ENCODE measurements at regions not wholly inside any gene's neighbourhood (a gene's known extent, or its start where the extent isn't known, plus 50 kb on each side); places are given as distances from the start of the nearest gene placed in this dataset.

- ATAC-seq (no peak), DNase-seq (no peak)
- 79 to 84% (median 83%) methylated on average over 3 of the region's 3 CpGs for WGBS, 3 donors
- intact Hi-C loops (cut with DNase I), result no loop called here
- H3K27me3 ChIP-seq (ENCODE audit: insufficient read depth in 3 of 3, low read length in 2 of 3), result no peaks in the 10 kb centered on the region
- no peak for TF ChIP-seq CTCF (IDR thresholded peaks at IDR 0.05)
- no peak overlapping the region for H3K4me3 ChIP-seq
- no peaks in the 10 kb centered on the region for H3K36me3 ChIP-seq (ENCODE audit: insufficient read depth in 1 of 2, low read depth in 1 of 2)
- H3K9me3 ChIP-seq, result peaks cover 9% of the 10 kb centered on the region
- H3K4me1 ChIP-seq, result no peaks in the 10 kb centered on the region
- no peak overlapping the region for H3K27ac ChIP-seq
Observed at GRCh38 chr6:48403587-48403986, 292.6 kb upstream of the PTCHD4 start.

- intact Hi-C loops (cut with DNase I), result no loop called here
- Histone ChIP-seq H3K4me1 (no peaks in the 10 kb centered on the region), H3K36me3 (ENCODE audit: insufficient read depth in 1 of 2, low read depth in 1 of 2) (no peaks in the 10 kb centered on the region), H3K9me3 (peaks cover 9% of the 10 kb centered on the region), H3K27me3 (ENCODE audit: insufficient read depth in 3 of 3, low read length in 2 of 3) (no peaks in the 10 kb centered on the region), H3K4me3 (no peak overlapping the region), H3K27ac (no peak overlapping the region)
- ATAC-seq, result no peak
- TF ChIP-seq CTCF (IDR thresholded peaks at IDR 0.05), result no peak
- WGBS, 3 donors, result 17 to 33% (median 24%) methylated on average over 3 of the region's 3 CpGs
- no peak for DNase-seq
Observed at GRCh38 chr6:48401016-48401415, 290.0 kb upstream of the PTCHD4 start.

- DNase-seq (no peak), ATAC-seq (no peak)
- no peaks in the 10 kb centered on the region for H3K36me3 ChIP-seq (ENCODE audit: insufficient read depth in 1 of 2, low read depth in 1 of 2)
- no peaks in the 10 kb centered on the region for H3K9me3 ChIP-seq
- H3K4me1 ChIP-seq, result no peaks in the 10 kb centered on the region
- no peaks in the 10 kb centered on the region for H3K27me3 ChIP-seq (ENCODE audit: insufficient read depth in 3 of 3, low read length in 2 of 3)
- intact Hi-C loops (cut with DNase I), result no loop called here
- no peak overlapping the region for H3K27ac ChIP-seq
- no peak overlapping the region for H3K4me3 ChIP-seq
- no peak for TF ChIP-seq CTCF (IDR thresholded peaks at IDR 0.05)
Observed at GRCh38 chr6:48397887-48398286, 286.9 kb upstream of the PTCHD4 start.

GRCh38 chr6:48389146-48390043, 278.4 kb upstream of the PTCHD4 start:
- no peak for DNase-seq
- 81 to 91% (median 81%) methylated on average over 4 of the region's 4 CpGs for WGBS, 3 donors

More at GRCh38 chr6:48389146-48390043, 278.4 kb upstream of the PTCHD4 start:
- intact Hi-C loops (cut with DNase I), result no loop called here
- Histone ChIP-seq H3K4me1 (no peaks in the 10 kb centered on the region), H3K27ac (no peak overlapping the region), H3K36me3 (ENCODE audit: insufficient read depth in 1 of 2, low read depth in 1 of 2) (no peaks in the 10 kb centered on the region), H3K4me3 (no peak overlapping the region), H3K27me3 (ENCODE audit: insufficient read depth in 3 of 3, low read length in 2 of 3) (no peaks in the 10 kb centered on the region), H3K9me3 (no peaks in the 10 kb centered on the region)
- no peak for TF ChIP-seq CTCF (IDR thresholded peaks at IDR 0.05)
- ATAC-seq, result no peak

Data from psoas muscle (tissue), 7 donors.